ENCODE measurements at regions not wholly inside any gene's neighbourhood (a gene's known extent, or its start where the extent isn't known, plus 50 kb on each side); places are given as distances from the start of the nearest gene placed in this dataset.

- H3K27ac ChIP-seq (ENCODE audit: low read depth, low read length, poor library complexity, severe bottlenecking) = no peak overlapping the region
- H3K36me3 ChIP-seq (ENCODE audit: insufficient read depth, low read length) = no peaks in the 10 kb centered on the region
- no peak overlapping the region for H3K4me2 ChIP-seq (ENCODE audit: low read length)
- no peaks in the 10 kb centered on the region for H3K9me2 ChIP-seq (ENCODE audit: insufficient read depth, low read length)
- intact Hi-C loops (cut with micrococcal nuclease; ENCODE audit: unreplicated experiment) = no loop called here
- no TSS peak for BruUV-seq (replicated peaks)
- H3K9me3 ChIP-seq (ENCODE audit: low read length) = no peaks in the 10 kb centered on the region
- no peak overlapping the region for H2AFZ ChIP-seq (ENCODE audit: low read length)
- no peak for TF ChIP-seq CTCF (conservative IDR thresholded peaks at IDR 0.05; ENCODE audit: low read length)
- no peak for TF ChIP-seq EZH2phosphoT487 (IDR thresholded peaks at IDR 0.05; ENCODE audit: borderline replicate concordance, low read depth, low read length)
- H3K4me1 ChIP-seq (ENCODE audit: insufficient read depth, low read length, poor library complexity, severe bottlenecking) = no peaks in the 10 kb centered on the region
- CTCF ChIA-PET (ENCODE audit: unreplicated experiment) = interaction anchor here (0.6 kb wide), 1 partner anchor 1641 kb away, joined by 3 read pairs; no protein-coding TSS in a partner anchor
- POLR2A ChIA-PET = interaction anchor here (0.6 kb wide), 1 partner anchor 334 kb away, joined by 3 read pairs; no protein-coding TSS in a partner anchor
- H3K4me3 ChIP-seq (ENCODE audit: low read depth, low read length, poor library complexity, severe bottlenecking) = no peak overlapping the region
- H3K79me2 ChIP-seq (ENCODE audit: insufficient read depth, low read depth, low read length) = no peaks in the 10 kb centered on the region
- no peaks in the 10 kb centered on the region for H4K20me1 ChIP-seq (ENCODE audit: insufficient read depth, low read length)
- DNase-seq (ENCODE audit: low spot score) = no peak
Observed at GRCh38 chr6:6740595-6740994, 152.1 kb downstream of the LY86 start.

DNA sequence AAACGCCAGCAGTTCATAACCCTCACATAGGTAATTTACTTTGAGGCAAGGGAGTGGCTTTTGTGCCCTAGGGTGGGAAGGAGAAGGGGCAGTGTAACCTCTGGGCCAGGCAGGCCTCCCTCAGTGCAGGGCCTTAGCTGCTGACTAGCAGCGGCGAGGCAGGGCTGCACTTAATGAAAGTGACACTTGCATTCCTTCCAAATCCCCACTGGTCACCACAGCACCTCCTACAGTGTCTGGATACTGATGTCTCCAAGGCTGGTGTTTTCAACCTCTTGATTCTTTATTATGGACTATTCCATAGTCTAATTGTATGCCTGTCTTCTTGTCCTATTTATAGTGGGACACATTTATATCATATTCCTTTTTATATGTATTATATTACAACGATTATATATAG, 152.7 kb downstream of the LY86 start:
- Histone ChIP-seq H3K4me2 (ENCODE audit: low read length) (no peak overlapping the region), H3K4me1 (ENCODE audit: insufficient read depth, low read length, poor library complexity, severe bottlenecking) (no peaks in the 10 kb centered on the region), H3K27ac (ENCODE audit: low read depth, low read length, poor library complexity, severe bottlenecking) (no peak overlapping the region), H4K20me1 (ENCODE audit: insufficient read depth, low read length) (no peaks in the 10 kb centered on the region), H3K36me3 (ENCODE audit: insufficient read depth, low read length) (no peaks in the 10 kb centered on the region), H3K9me3 (ENCODE audit: low read length) (no peaks in the 10 kb centered on the region), H2AFZ (ENCODE audit: low read length) (no peak overlapping the region), H3K4me3 (ENCODE audit: low read depth, low read length, poor library complexity, severe bottlenecking) (no peak overlapping the region), H3K9me2 (ENCODE audit: insufficient read depth, low read length) (no peaks in the 10 kb centered on the region), H3K79me2 (ENCODE audit: insufficient read depth, low read depth, low read length) (no peaks in the 10 kb centered on the region)
- DNase-seq (ENCODE audit: low spot score) = no peak
- intact Hi-C loops (cut with micrococcal nuclease; ENCODE audit: unreplicated experiment) = no loop called here
- TF ChIP-seq EZH2phosphoT487 (IDR thresholded peaks at IDR 0.05; ENCODE audit: borderline replicate concordance, low read depth, low read length) = no peak
- TF ChIP-seq CTCF (conservative IDR thresholded peaks at IDR 0.05; ENCODE audit: low read length) = no peak
- POLR2A ChIA-PET = no interaction called here
- CTCF ChIA-PET (ENCODE audit: unreplicated experiment) = no interaction called here
- no TSS peak for BruUV-seq (replicated peaks)

DNA sequence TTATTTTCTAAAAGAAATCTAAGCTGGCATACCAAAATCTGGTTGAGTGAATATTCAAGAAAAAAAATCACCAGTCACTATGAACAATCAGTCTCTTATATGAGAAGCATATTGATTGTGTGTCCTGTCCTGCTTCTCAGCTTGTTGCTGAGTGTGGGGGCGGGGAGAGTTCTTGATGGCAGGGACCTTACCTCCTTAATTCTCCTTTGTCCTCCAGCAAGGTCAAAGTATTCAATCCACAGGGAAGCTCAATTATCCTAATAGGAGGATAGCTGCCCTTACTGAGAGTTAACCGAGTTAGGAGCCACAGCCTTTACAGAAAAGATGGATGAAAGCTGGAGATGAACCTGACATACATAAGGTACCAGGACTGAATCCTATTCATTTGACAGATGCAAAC, 154.0 kb downstream of the LY86 start:
- no peak for TF ChIP-seq EZH2phosphoT487 (IDR thresholded peaks at IDR 0.05; ENCODE audit: borderline replicate concordance, low read depth, low read length)
- no peak for TF ChIP-seq CTCF (conservative IDR thresholded peaks at IDR 0.05; ENCODE audit: low read length)
- H3K4me2 ChIP-seq (ENCODE audit: low read length) = no peak overlapping the region
- H3K9me2 ChIP-seq (ENCODE audit: insufficient read depth, low read length) = no peaks in the 10 kb centered on the region
- CTCF ChIA-PET (ENCODE audit: unreplicated experiment) = no interaction called here
- POLR2A ChIA-PET = interaction anchor here (0.7 to 0.9 kb wide), 2 partner anchors 19 to 1091 kb away, joined by 3 to 7 read pairs; no protein-coding TSS in a partner anchor
- no peaks in the 10 kb centered on the region for H4K20me1 ChIP-seq (ENCODE audit: insufficient read depth, low read length)
- no peak overlapping the region for H2AFZ ChIP-seq (ENCODE audit: low read length)
- intact Hi-C loops (cut with micrococcal nuclease; ENCODE audit: unreplicated experiment) = no loop called here
- no peak overlapping the region for H3K4me3 ChIP-seq (ENCODE audit: low read depth, low read length, poor library complexity, severe bottlenecking)
- no TSS peak for BruUV-seq (replicated peaks)
- H3K79me2 ChIP-seq (ENCODE audit: insufficient read depth, low read depth, low read length) = no peaks in the 10 kb centered on the region
- H3K27ac ChIP-seq (ENCODE audit: low read depth, low read length, poor library complexity, severe bottlenecking) = no peak overlapping the region
- no peak for DNase-seq (ENCODE audit: low spot score)
- H3K4me1 ChIP-seq (ENCODE audit: insufficient read depth, low read length, poor library complexity, severe bottlenecking) = no peaks in the 10 kb centered on the region
- H3K36me3 ChIP-seq (ENCODE audit: insufficient read depth, low read length) = no peaks in the 10 kb centered on the region
- H3K9me3 ChIP-seq (ENCODE audit: low read length) = no peaks in the 10 kb centered on the region
